Karpas-422 (cell line): ENCODE measurements at regions not wholly inside any gene's neighbourhood (a gene's known extent, or its start where the extent isn't known, plus 50 kb on each side); places are given as distances from the start of the nearest gene placed in this dataset.
A peak's percentile ranks its signal among the peaks of the same experiment; 100 is the strongest.

Experiments
- DNase-seq: peaks from one replicate; pipeline ENCODE4 v3.0.0-alpha.2; 2015
- H2AFZ ChIP-seq: fragments of 200-600 bp; sonication (generic); 2 replicates; pipeline ENCODE4 v1.6.1; 2014; ENCODE audit warnings: antibody characterized with exemption, low read length, mixed read lengths
- H3K27ac ChIP-seq: fragments of 200-600 bp; sonication (generic); 2 replicates; pipeline ENCODE4 v1.5.1; 2014; ENCODE audit warnings: mild to moderate bottlenecking, low read length, moderate library complexity
- H3K27me3 ChIP-seq: fragments of 200-600 bp; sonication (generic); 2 replicates; pipeline ENCODE4 v1.6.1; 2014; ENCODE audit warnings: low read length, mixed read lengths
- H3K36me3 ChIP-seq: fragments of 200-600 bp; sonication (generic); 2 replicates; pipeline ENCODE4 v1.6.1; 2014; ENCODE audit warnings: low read length, mixed read lengths; ENCODE audit not compliant: insufficient read depth
- H3K4me1 ChIP-seq: fragments of 200-600 bp; sonication (generic); 2 replicates; pipeline ENCODE4 v1.6.1; 2014; ENCODE audit warnings: mild to moderate bottlenecking, low read length, mixed read lengths
- H3K4me2 ChIP-seq: fragments of 200-600 bp; sonication (generic); 2 replicates; pipeline ENCODE4 v1.6.1; 2014; ENCODE audit warnings: low read length, low read depth, mild to moderate bottlenecking; ENCODE audit not compliant: poor library complexity, severe bottlenecking
- H3K4me3 ChIP-seq: fragments of 200-600 bp; sonication (generic); 2 replicates; pipeline ENCODE4 v1.5.1; 2014; ENCODE audit warnings: mild to moderate bottlenecking, antibody characterized with exemption, low read length, mixed read lengths
- H3K79me2 ChIP-seq: fragments of 200-600 bp; sonication (generic); 2 replicates; pipeline ENCODE4 v1.6.1; 2014; ENCODE audit warnings: mild to moderate bottlenecking, low read length, mixed read lengths
- H3K9ac ChIP-seq: fragments of 200-600 bp; sonication (generic); 2 replicates; pipeline ENCODE4 v1.6.0; 2014; ENCODE audit warnings: low read length
- H3K9me2 ChIP-seq: fragments of 200-600 bp; sonication (generic), shearing (Covaris generic); replicated peaks from 2 replicates; pipeline ENCODE4 v1.6.0; 2014; ENCODE audit warnings: mild to moderate bottlenecking, low read length, moderate library complexity; ENCODE audit not compliant: insufficient read depth
- H3K9me3 ChIP-seq: fragments of 300-700, 200-600 bp; sonication (generic); 2 replicates; pipeline ENCODE4 v1.6.1; 2014; ENCODE audit warnings: low read length, mixed read lengths
- H4K20me1 ChIP-seq: fragments of 200-600 bp; sonication (generic); 2 replicates; pipeline ENCODE4 v1.6.1; 2014; ENCODE audit warnings: mild to moderate bottlenecking, antibody characterized with exemption, low read length, low read depth; ENCODE audit not compliant: insufficient read depth

DNA sequence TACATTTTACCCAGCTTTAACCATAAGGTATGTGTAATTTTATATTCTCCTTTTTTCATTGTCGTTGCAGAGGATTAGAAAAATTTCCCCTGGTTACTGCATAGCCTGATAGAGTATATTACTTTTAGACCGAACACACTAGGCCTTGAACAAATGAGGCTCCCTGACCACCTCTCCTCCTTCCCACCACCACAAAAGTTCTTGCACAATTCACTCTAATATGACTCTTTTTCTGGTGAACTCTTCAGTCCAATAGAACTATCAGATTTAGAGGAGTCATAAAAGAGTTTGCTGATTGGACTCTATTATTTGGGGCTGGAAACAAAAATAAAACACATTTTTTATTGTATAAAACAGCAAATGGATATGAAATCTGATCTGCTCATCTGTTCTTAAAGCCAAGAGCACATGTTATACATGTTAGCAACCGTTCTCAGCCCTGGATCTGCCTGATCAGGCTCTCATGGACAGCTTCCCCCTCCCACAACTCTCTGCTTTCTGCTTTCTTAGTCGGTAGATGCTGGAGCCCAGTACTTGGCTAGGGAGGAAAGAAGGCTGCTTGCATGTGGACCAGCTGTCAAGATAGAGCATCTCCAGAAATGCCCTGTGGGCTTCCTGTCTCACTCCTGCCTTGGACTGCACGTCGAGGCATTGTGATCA lies 83.5 kb downstream of the CD164 start:
- Histone ChIP-seq H3K36me3 (no peaks in the 10 kb centered on the region), H3K79me2 (no peaks in the 10 kb centered on the region), H3K9me3 (no peaks in the 10 kb centered on the region), H3K4me2 (no peak overlapping the region), H3K9ac (no peak overlapping the region), H4K20me1 (no peaks in the 10 kb centered on the region; the same call in 1 of the 2 replicates), H3K9me2 (no peaks in the 10 kb centered on the region), H3K27me3 (no peaks in the 10 kb centered on the region), H3K27ac (no peak overlapping the region), H3K4me1 (peaks cover 2% of the 10 kb centered on the region; the same call in 1 of the 2 replicates), H2AFZ (no peak overlapping the region), H3K4me3 (no peak overlapping the region)
- DNase-seq: no peak

GRCh38 chr6:109297406-109298110 lies 84.7 kb downstream of the CD164 start:
- Histone ChIP-seq H3K27me3 (no peaks in the 10 kb centered on the region), H3K9me3 (no peaks in the 10 kb centered on the region), H4K20me1 (no peaks in the 10 kb centered on the region; the same call in 1 of the 2 replicates), H3K27ac (no peak overlapping the region), H3K79me2 (no peaks in the 10 kb centered on the region), H3K4me3 (no peak overlapping the region), H3K4me1 (no peaks in the 10 kb centered on the region; the same call in 1 of the 2 replicates), H2AFZ (no peak overlapping the region), H3K9me2 (no peaks in the 10 kb centered on the region), H3K9ac (no peak overlapping the region), H3K4me2 (no peak overlapping the region), H3K36me3 (no peaks in the 10 kb centered on the region)
- no peak for DNase-seq

DNA sequence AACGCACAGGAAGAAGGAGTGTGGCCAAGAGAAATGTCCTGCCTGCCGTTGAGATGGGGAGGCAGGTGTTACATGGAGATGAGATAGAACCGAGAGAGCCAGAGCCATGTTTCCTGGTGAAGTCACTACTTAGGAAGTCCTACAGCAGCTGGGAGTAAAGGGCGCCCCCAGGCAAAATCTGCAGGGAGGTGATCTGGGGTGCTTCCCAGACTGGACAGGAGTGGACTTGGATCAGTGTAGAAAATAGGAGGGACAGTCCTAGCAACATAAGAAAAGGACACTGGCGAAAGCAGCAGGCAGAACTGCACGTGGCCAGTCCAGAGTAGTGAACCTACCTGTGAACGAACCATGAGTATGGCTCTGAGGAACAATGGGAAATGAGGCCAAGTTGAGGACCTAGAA lies 85.3 kb downstream of the CD164 start:
- no peak for DNase-seq
- no peak overlapping the region for H3K9ac ChIP-seq

DNA sequence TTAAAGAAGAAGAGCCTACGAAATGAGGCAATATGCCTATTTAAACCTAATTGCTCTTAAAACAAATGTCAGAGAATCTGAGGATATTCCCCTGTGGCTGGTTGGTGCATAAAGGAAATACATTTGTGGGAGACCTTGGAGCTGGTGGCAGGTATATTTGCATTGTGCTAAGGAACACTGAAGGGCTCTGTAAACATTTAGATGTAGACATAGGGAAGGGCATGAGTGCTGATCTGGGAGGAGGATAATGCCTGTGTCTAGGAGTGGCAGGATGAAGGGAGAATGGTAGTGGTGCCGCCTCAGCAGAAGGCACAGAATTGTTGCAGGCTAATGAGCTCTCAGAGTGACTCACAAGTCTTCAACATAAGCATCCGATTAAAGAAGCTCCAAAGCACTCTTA lies 85.8 kb downstream of the CD164 start:
- no peaks in the 10 kb centered on the region; the same call in 1 of the 2 replicates for H3K4me1 ChIP-seq
- H3K9me3 ChIP-seq: no peaks in the 10 kb centered on the region
- no peak for DNase-seq
- no peaks in the 10 kb centered on the region; the same call in 1 of the 2 replicates for H4K20me1 ChIP-seq
- no peak overlapping the region for H2AFZ ChIP-seq
- no peak overlapping the region for H3K4me2 ChIP-seq
- H3K4me3 ChIP-seq: no peak overlapping the region
- H3K27ac ChIP-seq: no peak overlapping the region
- H3K27me3 ChIP-seq: no peaks in the 10 kb centered on the region
- no peaks in the 10 kb centered on the region for H3K9me2 ChIP-seq
- H3K79me2 ChIP-seq: no peaks in the 10 kb centered on the region
- H3K9ac ChIP-seq: no peak overlapping the region
- no peaks in the 10 kb centered on the region for H3K36me3 ChIP-seq

More for the DNA sequence above, 85.3 kb downstream of the CD164 start:
- H3K4me2 ChIP-seq: no peak overlapping the region
- H3K79me2 ChIP-seq: no peaks in the 10 kb centered on the region
- no peaks in the 10 kb centered on the region for H3K27me3 ChIP-seq
- no peaks in the 10 kb centered on the region; the same call in 1 of the 2 replicates for H3K4me1 ChIP-seq
- H3K36me3 ChIP-seq: no peaks in the 10 kb centered on the region
- H4K20me1 ChIP-seq: no peaks in the 10 kb centered on the region; the same call in 1 of the 2 replicates
- no peaks in the 10 kb centered on the region for H3K9me3 ChIP-seq
- H2AFZ ChIP-seq: no peak overlapping the region
- no peak overlapping the region for H3K4me3 ChIP-seq
- H3K9me2 ChIP-seq: no peaks in the 10 kb centered on the region
- no peak overlapping the region for H3K27ac ChIP-seq

GRCh38 chr6:109295774-109296156 lies 86.5 kb downstream of the CD164 start:
- Histone ChIP-seq H3K27ac (no peak overlapping the region), H3K36me3 (no peaks in the 10 kb centered on the region), H3K9ac (no peak overlapping the region), H3K9me2 (no peaks in the 10 kb centered on the region), H3K27me3 (no peaks in the 10 kb centered on the region), H3K4me2 (no peak overlapping the region), H3K79me2 (no peaks in the 10 kb centered on the region), H3K4me3 (no peak overlapping the region), H4K20me1 (no peaks in the 10 kb centered on the region; the same call in 1 of the 2 replicates), H2AFZ (no peak overlapping the region), H3K4me1 (no peaks in the 10 kb centered on the region; the same call in 1 of the 2 replicates), H3K9me3 (no peaks in the 10 kb centered on the region)
- DNase-seq: no peak

DNA sequence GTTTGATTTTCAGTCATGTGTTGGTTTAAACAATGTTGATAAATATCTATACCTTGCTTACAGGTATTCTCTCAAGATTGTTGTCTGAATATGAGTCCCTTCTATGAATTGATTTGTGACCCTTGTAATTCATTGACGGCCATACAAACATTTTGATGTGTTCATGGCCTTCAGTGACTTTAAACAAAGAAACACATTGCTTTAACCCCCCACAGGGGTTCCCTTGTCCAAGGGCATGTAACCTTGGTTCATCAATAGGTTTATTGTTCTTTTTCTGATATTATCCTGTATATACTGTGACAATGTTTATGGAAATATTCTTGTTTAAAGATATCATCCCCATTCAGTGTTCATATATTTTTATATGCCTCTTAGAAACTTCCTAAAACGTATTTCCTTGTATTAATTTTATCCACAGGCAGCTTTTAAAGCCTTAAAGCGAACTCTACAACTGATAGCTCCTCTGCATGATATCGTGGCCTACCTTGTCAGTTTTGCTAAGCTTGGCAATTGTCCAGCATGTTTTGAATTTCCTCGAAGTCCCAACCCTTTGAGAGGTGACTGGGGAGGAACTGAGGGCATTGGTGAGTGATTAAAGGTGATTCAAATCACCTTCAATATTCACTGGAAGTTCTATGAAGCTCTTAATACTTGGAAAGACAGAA lies 87.0 kb downstream of the CD164 start:
- no peaks in the 10 kb centered on the region; the same call in 1 of the 2 replicates for H4K20me1 ChIP-seq
- H3K9me2 ChIP-seq: no peaks in the 10 kb centered on the region
- H3K27me3 ChIP-seq: no peaks in the 10 kb centered on the region
- no peak overlapping the region for H3K4me3 ChIP-seq
- H3K79me2 ChIP-seq: no peaks in the 10 kb centered on the region
- no peaks in the 10 kb centered on the region for H3K36me3 ChIP-seq
- peak; percentile 63 for DNase-seq
- H3K9ac ChIP-seq: no peak overlapping the region
- no peak overlapping the region for H2AFZ ChIP-seq
- H3K9me3 ChIP-seq: no peaks in the 10 kb centered on the region
- no peak overlapping the region for H3K4me2 ChIP-seq
- no peak overlapping the region for H3K27ac ChIP-seq
- no peaks in the 10 kb centered on the region; the same call in 1 of the 2 replicates for H3K4me1 ChIP-seq

DNA sequence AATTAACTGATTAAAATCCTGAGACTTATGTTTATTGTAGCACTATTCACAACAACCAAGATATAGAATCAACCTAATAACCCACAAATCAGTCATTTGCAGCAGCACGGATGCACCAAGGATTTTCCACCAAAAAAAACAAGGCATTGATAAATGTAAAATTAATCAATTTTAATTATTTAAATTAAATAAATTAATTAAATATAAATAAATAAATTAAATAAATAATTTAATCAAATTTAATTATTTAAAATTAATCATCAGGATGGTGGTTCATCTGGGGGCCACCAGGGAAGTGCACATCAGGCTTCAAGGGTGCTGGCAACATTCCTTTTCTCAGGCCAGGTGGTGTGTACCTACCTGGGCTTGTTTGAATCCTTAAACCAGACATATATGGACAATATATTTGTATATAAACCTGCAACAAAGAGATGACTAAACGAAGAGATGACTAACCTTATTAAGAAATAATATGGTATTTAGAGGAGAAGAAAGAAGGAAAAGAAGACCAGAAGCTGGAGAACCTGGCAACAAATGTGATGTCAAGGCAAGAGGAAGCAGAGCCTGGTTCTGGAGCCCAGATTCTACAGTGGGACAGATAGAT lies 89.2 kb downstream of the CD164 start:
- H4K20me1 ChIP-seq: no peaks in the 10 kb centered on the region; the same call in 1 of the 2 replicates
- H3K9me3 ChIP-seq: no peaks in the 10 kb centered on the region
- no peaks in the 10 kb centered on the region; the same call in 1 of the 2 replicates for H3K4me1 ChIP-seq
- no peak for DNase-seq
- H3K36me3 ChIP-seq: no peaks in the 10 kb centered on the region
- H3K4me3 ChIP-seq: no peak overlapping the region
- H3K27ac ChIP-seq: no peak overlapping the region
- no peak overlapping the region for H3K4me2 ChIP-seq
- H3K27me3 ChIP-seq: no peaks in the 10 kb centered on the region
- H3K79me2 ChIP-seq: no peaks in the 10 kb centered on the region
- H3K9ac ChIP-seq: no peak overlapping the region
- no peak overlapping the region for H2AFZ ChIP-seq
- no peaks in the 10 kb centered on the region for H3K9me2 ChIP-seq

DNA sequence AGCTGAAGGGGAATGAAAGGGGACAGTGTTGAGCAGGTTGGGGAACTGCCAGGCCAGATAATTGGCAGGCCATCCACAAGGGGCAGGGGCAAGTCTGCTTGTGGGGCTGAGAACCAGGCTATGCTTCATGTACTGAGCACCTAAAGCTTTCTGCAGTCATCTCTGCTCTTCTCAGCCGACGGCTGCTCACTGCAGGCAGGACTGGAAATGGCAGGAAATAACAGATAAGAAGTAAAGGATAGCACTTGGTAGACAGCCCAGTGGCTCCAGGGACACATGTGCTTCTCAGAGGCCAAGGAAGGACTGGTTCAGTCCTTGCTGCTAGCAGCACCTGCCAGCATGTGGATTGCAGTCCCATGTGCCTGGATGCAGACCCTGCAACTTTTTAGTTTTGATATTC lies 89.8 kb downstream of the CD164 start:
- H3K36me3 ChIP-seq: no peaks in the 10 kb centered on the region
- H3K9me3 ChIP-seq: no peaks in the 10 kb centered on the region
- no peak overlapping the region for H3K27ac ChIP-seq
- DNase-seq: no peak
- no peak overlapping the region for H3K4me2 ChIP-seq
- H3K79me2 ChIP-seq: no peaks in the 10 kb centered on the region
- H3K27me3 ChIP-seq: no peaks in the 10 kb centered on the region
- H3K4me3 ChIP-seq: no peak overlapping the region
- H3K9me2 ChIP-seq: no peaks in the 10 kb centered on the region
- H3K9ac ChIP-seq: no peak overlapping the region
- no peak overlapping the region for H2AFZ ChIP-seq
- H3K4me1 ChIP-seq: no peaks in the 10 kb centered on the region; the same call in 1 of the 2 replicates
- no peaks in the 10 kb centered on the region; the same call in 1 of the 2 replicates for H4K20me1 ChIP-seq
